ENCODE measurements at regions not wholly inside any gene's neighbourhood (a gene's known extent, or its start where the extent isn't known, plus 50 kb on each side); places are given as distances from the start of the nearest gene placed in this dataset.
"Not testable (repeated sequence)": the region's sequence is repeated elsewhere in the genome, so short reads cannot be mapped to it uniquely, and the experiment has no call there.

GRCh38 chr2:66156171-66156570, 278.8 kb upstream of the MEIS1 start:
- H3K79me2 ChIP-seq (ENCODE audit: low read length): no peaks in the 10 kb centered on the region

GRCh38 chr2:66153941-66154340, 281.0 kb upstream of the MEIS1 start:
- no peaks in the 10 kb centered on the region for H3K9me3 ChIP-seq (replicated peaks; ENCODE audit: insufficient read depth, low read length)
- H3K9me2 ChIP-seq (replicated peaks; ENCODE audit: insufficient read depth, low read length): no peaks in the 10 kb centered on the region
- no peak overlapping the region for H3K9ac ChIP-seq (ENCODE audit: low read length)
- no peaks in the 10 kb centered on the region for H3F3A ChIP-seq (ENCODE audit: insufficient read depth, low read length)
- H3K27me3 ChIP-seq (replicated peaks; ENCODE audit: insufficient read depth, low read length): no peaks in the 10 kb centered on the region
- no peaks in the 10 kb centered on the region for H3K36me3 ChIP-seq (replicated peaks; ENCODE audit: insufficient read depth, low read length)
- H3K4me1 ChIP-seq (ENCODE audit: low read length): no peaks in the 10 kb centered on the region
- H3K4me2 ChIP-seq (ENCODE audit: low read depth, low read length): no peak overlapping the region
- H3K79me2 ChIP-seq (ENCODE audit: low read length): no peaks in the 10 kb centered on the region
- no peaks in the 10 kb centered on the region for H4K20me1 ChIP-seq (ENCODE audit: insufficient read depth, low read length)
- no peak for DNase-seq
- no peak for TF ChIP-seq EZH2phosphoT487 (IDR thresholded peaks at IDR 0.05; ENCODE audit: low read length)
- TF ChIP-seq EZH2 (optimal IDR thresholded peaks at IDR 0.05; ENCODE audit: low read depth, low read length): no peak
- TF ChIP-seq CTCF (IDR thresholded peaks at IDR 0.05; ENCODE audit: low read length): no peak
- H3K27ac ChIP-seq (ENCODE audit: low read length): no peak overlapping the region
- H3K4me3 ChIP-seq (ENCODE audit: low read length): no peak overlapping the region
- no peak overlapping the region for H2AFZ ChIP-seq (ENCODE audit: low read length)

More at GRCh38 chr2:66156171-66156570, 278.8 kb upstream of the MEIS1 start:
- H3K9ac ChIP-seq (ENCODE audit: low read length): no peak overlapping the region
- H3F3A ChIP-seq (ENCODE audit: insufficient read depth, low read length): no peaks in the 10 kb centered on the region
- H3K4me3 ChIP-seq (ENCODE audit: low read length): no peak overlapping the region
- TF ChIP-seq CTCF (IDR thresholded peaks at IDR 0.05; ENCODE audit: low read length) (no peak), EZH2phosphoT487 (IDR thresholded peaks at IDR 0.05; ENCODE audit: low read length) (no peak)
- H2AFZ ChIP-seq (ENCODE audit: low read length): no peak overlapping the region
- no peaks in the 10 kb centered on the region for H3K27me3 ChIP-seq (replicated peaks; ENCODE audit: insufficient read depth, low read length)
- no peaks in the 10 kb centered on the region for H3K4me1 ChIP-seq (ENCODE audit: low read length)
- no peaks in the 10 kb centered on the region for H4K20me1 ChIP-seq (ENCODE audit: insufficient read depth, low read length)
- no peaks in the 10 kb centered on the region for H3K9me3 ChIP-seq (replicated peaks; ENCODE audit: insufficient read depth, low read length)
- no peaks in the 10 kb centered on the region for H3K9me2 ChIP-seq (replicated peaks; ENCODE audit: insufficient read depth, low read length)
- H3K36me3 ChIP-seq (replicated peaks; ENCODE audit: insufficient read depth, low read length): no peaks in the 10 kb centered on the region
- no peak for DNase-seq
- H3K27ac ChIP-seq (ENCODE audit: low read length): no peak overlapping the region
- H3K4me2 ChIP-seq (ENCODE audit: low read depth, low read length): no peak overlapping the region

- Histone ChIP-seq H3K79me2 (ENCODE audit: low read length) (no peaks in the 10 kb centered on the region), H3K27me3 (replicated peaks; ENCODE audit: insufficient read depth, low read length) (no peaks in the 10 kb centered on the region), H3K27ac (ENCODE audit: low read length) (no peak overlapping the region), H3K36me3 (replicated peaks; ENCODE audit: insufficient read depth, low read length) (no peaks in the 10 kb centered on the region), H3K4me3 (ENCODE audit: low read length) (no peak overlapping the region), H3K9me3 (replicated peaks; ENCODE audit: insufficient read depth, low read length) (no peaks in the 10 kb centered on the region), H3K9ac (ENCODE audit: low read length) (no peak overlapping the region), H3K9me2 (replicated peaks; ENCODE audit: insufficient read depth, low read length) (no peaks in the 10 kb centered on the region), H4K20me1 (ENCODE audit: insufficient read depth, low read length) (no peaks in the 10 kb centered on the region), H2AFZ (ENCODE audit: low read length) (no peak overlapping the region), H3K4me1 (ENCODE audit: low read length) (no peaks in the 10 kb centered on the region), H3K4me2 (ENCODE audit: low read depth, low read length) (no peak overlapping the region), H3F3A (ENCODE audit: insufficient read depth, low read length) (no peaks in the 10 kb centered on the region)
- DNase-seq: no peak
- TF ChIP-seq CTCF (IDR thresholded peaks at IDR 0.05; ENCODE audit: low read length) (no peak), EZH2 (optimal IDR thresholded peaks at IDR 0.05; ENCODE audit: low read depth, low read length) (no peak), EZH2phosphoT487 (IDR thresholded peaks at IDR 0.05; ENCODE audit: low read length) (no peak)
These were observed 289.4 kb upstream of the MEIS1 start for GRCh38 chr2:66145490-66145889.

- not testable (repeated sequence) for H3K27me3 ChIP-seq (replicated peaks; ENCODE audit: insufficient read depth, low read length); H3K4me3 ChIP-seq (ENCODE audit: low read length); H3K4me1 ChIP-seq (ENCODE audit: low read length); H3K79me2 ChIP-seq (ENCODE audit: low read length); H3K36me3 ChIP-seq (replicated peaks; ENCODE audit: insufficient read depth, low read length); H4K20me1 ChIP-seq (ENCODE audit: insufficient read depth, low read length); H3K9ac ChIP-seq (ENCODE audit: low read length); H3F3A ChIP-seq (ENCODE audit: insufficient read depth, low read length); H2AFZ ChIP-seq (ENCODE audit: low read length); DNase-seq; H3K9me2 ChIP-seq (replicated peaks; ENCODE audit: insufficient read depth, low read length); H3K27ac ChIP-seq (ENCODE audit: low read length); H3K9me3 ChIP-seq (replicated peaks; ENCODE audit: insufficient read depth, low read length); H3K4me2 ChIP-seq (ENCODE audit: low read depth, low read length)
These were observed 290.6 kb upstream of the MEIS1 start for GRCh38 chr2:66144324-66144723.
